K562 (cell line): ENCODE measurements at regions not wholly inside any gene's neighbourhood (a gene's known extent, or its start where the extent isn't known, plus 50 kb on each side); places are given as distances from the start of the nearest gene placed in this dataset.

Experiments used
- BHLHE40 ChIP-seq: IDR thresholded peaks from 2 replicates; pipeline ENCODE4 v1.6.1; 2011; ENCODE audit warnings: low read length, improper control_type of control experiment
- CREBBP ChIP-seq: IDR thresholded peaks from one replicate; pipeline ENCODE4 v1.6.1; 2012; ENCODE audit warnings: low read depth, mild to moderate bottlenecking, control low read depth, inconsistent platforms, low read length
- FOXK2 ChIP-seq, 2 experiments: fragments of 450-650 bp; IDR thresholded peaks in 1 of 2; conservative IDR thresholded peaks in 1 of 2; 2 replicates each; pipeline ENCODE4 v1.6.1; 2016; ENCODE audit warnings: low read depth in 2 of 2, mild to moderate bottlenecking in 1 of 2
- MCM3 ChIP-seq: fragments of 450-650 bp; IDR thresholded peaks from 2 replicates; pipeline ENCODE4 v1.6.1; 2016
- NCOA1 ChIP-seq: fragments of 450-650 bp; IDR thresholded peaks from 2 replicates; pipeline ENCODE4 v1.6.1; 2016; ENCODE audit warnings: low read depth
- NFE2 ChIP-seq: IDR thresholded peaks from 2 replicates; pipeline ENCODE4 v1.6.1; 2014; ENCODE audit warnings: antibody characterized with exemption, low read depth
- NR0B1 ChIP-seq: fragments of 450-650 bp; IDR thresholded peaks from one replicate; pipeline ENCODE4 v1.6.1; 2018; ENCODE audit warnings: mild to moderate bottlenecking, moderate library complexity; ENCODE audit not compliant: partially characterized antibody
- PML ChIP-seq: IDR thresholded peaks from 2 replicates; pipeline ENCODE4 v1.6.1; 2012; ENCODE audit warnings: low read length, inconsistent platforms
- POLR3A ChIP-seq: IDR thresholded peaks from 2 replicates; pipeline ENCODE4 v1.6.1; 2011; ENCODE audit warnings: borderline replicate concordance, mild to moderate bottlenecking, moderate library complexity; ENCODE audit not compliant: insufficient read length, insufficient read depth; ENCODE audit errors: extremely low read depth
- RBM17 ChIP-seq: fragments of 200-400 bp; formaldehyde crosslinking; IDR thresholded peaks from 2 replicates; pipeline ENCODE4 v1.6.1; 2017; ENCODE audit warnings: low read depth, mild to moderate bottlenecking, low read length, borderline replicate concordance
- SMAD4 ChIP-seq: fragments of 250-450 bp; sonication (Bioruptor Pico); conservative IDR thresholded peaks from 2 replicates; pipeline ENCODE4 v1.8.0; 2021; ENCODE audit warnings: inconsistent platforms, mild to moderate bottlenecking, moderate library complexity
- SNIP1 ChIP-seq: fragments of 450-650 bp; IDR thresholded peaks from 2 replicates; pipeline ENCODE4 v1.7.1; 2017; ENCODE audit warnings: low read depth, mild to moderate bottlenecking
- TAF7 ChIP-seq: fragments of 450-650 bp; IDR thresholded peaks from 2 replicates; pipeline ENCODE4 v1.6.1; 2016; ENCODE audit warnings: missing genetic modification characterization, missing compliant biosample characterization
- TCF7L2 ChIP-seq: fragments of 150-350 bp; IDR thresholded peaks from 2 replicates; pipeline ENCODE4 v1.6.1; 2016; ENCODE audit warnings: low read depth, mild to moderate bottlenecking, low read length, moderate library complexity
- TCFL5 ChIP-seq: fragments of 250-450 bp; sonication (Bioruptor Pico); conservative IDR thresholded peaks from 2 replicates; pipeline ENCODE4 v1.6.1; 2021; ENCODE audit warnings: mild to moderate bottlenecking, moderate library complexity, matching md5 sums
- THAP12 ChIP-seq: fragments of 250-450 bp; sonication (Bioruptor Pico); IDR thresholded peaks from 2 replicates; pipeline ENCODE4 v1.9.0; 2021; ENCODE audit warnings: mild to moderate bottlenecking, inconsistent platforms
- ZC3H11A ChIP-seq: IDR thresholded peaks from 2 replicates; pipeline ENCODE4 v1.6.1; 2012; ENCODE audit warnings: low read depth, low read length, improper control_type of control experiment
- ZNF778 ChIP-seq: fragments of 450-650 bp; formaldehyde crosslinking; IDR thresholded peaks from 2 replicates; pipeline ENCODE4 v1.4.0; 2020; ENCODE audit warnings: mild to moderate bottlenecking, moderate library complexity
- TF ChIP-seq, protein P1 (sequence below): fragments of 450-650 bp; IDR thresholded peaks from 2 replicates; pipeline ENCODE4 v1.6.1; 2018; ENCODE audit not compliant: partially characterized antibody
- TF ChIP-seq, protein P2 (sequence below): fragments of 250-450 bp; sonication (Bioruptor Pico); IDR thresholded peaks from 2 replicates; pipeline ENCODE4 v1.5.0; 2021
- TF ChIP-seq, protein P3 (sequence below): fragments of 450-650 bp; IDR thresholded peaks from 2 replicates; pipeline ENCODE4 v1.7.0; 2016; ENCODE audit warnings: borderline replicate concordance

DNA sequence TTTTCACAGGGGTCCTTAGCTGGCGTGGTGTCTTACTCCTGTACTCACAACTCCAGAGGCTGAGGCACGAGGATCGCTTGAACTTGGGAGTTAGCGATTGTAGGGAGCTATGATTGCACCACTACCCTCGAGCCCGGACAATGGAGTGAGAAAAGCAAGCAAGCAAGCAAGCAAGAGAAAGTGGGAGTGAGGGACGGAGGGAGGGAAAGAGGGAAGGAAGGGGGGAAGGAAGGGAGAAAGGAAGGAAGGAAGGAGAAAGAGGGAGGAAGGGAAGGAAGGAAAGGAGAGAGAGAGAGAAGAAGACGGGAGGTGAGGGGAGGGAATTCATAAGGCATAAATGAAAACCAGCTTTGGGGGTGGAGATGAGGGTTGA lies 120.5 kb downstream of the TRIM27 start (continued):
- peak; percentile 56; the same call in 1 of the 2 replicates for TF ChIP-seq SNIP1
- no peak for TF ChIP-seq POLR3A
- TF ChIP-seq BHLHE40: no peak
- TF ChIP-seq, protein P1, sequence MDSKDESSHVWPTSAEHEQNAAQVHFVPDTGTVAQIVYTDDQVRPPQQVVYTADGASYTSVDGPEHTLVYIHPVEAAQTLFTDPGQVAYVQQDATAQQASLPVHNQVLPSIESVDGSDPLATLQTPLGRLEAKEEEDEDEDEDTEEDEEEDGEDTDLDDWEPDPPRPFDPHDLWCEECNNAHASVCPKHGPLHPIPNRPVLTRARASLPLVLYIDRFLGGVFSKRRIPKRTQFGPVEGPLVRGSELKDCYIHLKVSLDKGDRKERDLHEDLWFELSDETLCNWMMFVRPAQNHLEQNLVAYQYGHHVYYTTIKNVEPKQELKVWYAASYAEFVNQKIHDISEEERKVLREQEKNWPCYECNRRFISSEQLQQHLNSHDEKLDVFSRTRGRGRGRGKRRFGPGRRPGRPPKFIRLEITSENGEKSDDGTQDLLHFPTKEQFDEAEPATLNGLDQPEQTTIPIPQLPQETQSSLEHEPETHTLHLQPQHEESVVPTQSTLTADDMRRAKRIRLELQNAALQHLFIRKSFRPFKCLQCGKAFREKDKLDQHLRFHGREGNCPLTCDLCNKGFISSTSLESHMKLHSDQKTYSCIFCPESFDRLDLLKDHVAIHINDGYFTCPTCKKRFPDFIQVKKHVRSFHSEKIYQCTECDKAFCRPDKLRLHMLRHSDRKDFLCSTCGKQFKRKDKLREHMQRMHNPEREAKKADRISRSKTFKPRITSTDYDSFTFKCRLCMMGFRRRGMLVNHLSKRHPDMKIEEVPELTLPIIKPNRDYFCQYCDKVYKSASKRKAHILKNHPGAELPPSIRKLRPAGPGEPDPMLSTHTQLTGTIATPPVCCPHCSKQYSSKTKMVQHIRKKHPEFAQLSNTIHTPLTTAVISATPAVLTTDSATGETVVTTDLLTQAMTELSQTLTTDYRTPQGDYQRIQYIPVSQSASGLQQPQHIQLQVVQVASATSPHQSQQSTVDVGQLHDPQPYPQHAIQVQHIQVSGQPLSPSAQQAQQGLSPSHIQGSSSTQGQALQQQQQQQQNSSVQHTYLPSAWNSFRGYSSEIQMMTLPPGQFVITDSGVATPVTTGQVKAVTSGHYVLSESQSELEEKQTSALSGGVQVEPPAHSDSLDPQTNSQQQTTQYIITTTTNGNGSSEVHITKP: peak; percentile 60
- TF ChIP-seq, protein P2, sequence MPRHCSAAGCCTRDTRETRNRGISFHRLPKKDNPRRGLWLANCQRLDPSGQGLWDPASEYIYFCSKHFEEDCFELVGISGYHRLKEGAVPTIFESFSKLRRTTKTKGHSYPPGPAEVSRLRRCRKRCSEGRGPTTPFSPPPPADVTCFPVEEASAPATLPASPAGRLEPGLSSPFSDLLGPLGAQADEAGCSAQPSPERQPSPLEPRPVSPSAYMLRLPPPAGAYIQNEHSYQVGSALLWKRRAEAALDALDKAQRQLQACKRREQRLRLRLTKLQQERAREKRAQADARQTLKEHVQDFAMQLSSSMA (CRISPR knock-in tag): no peak
- TF ChIP-seq THAP12 (CRISPR knock-in tag): no peak
- no peak for TF ChIP-seq CREBBP
- TF ChIP-seq NCOA1: peak; percentile 62; the same call in 1 of the 2 replicates
- TF ChIP-seq NFE2: no peak
- TF ChIP-seq TCFL5 (CRISPR knock-in tag): no peak
- TF ChIP-seq NR0B1: no peak
- TF ChIP-seq TCF7L2: no peak
- TF ChIP-seq ZC3H11A: no peak
- TF ChIP-seq FOXK2 (conservative IDR thresholded peaks at IDR 0.05 in 1 of 2, IDR thresholded peaks at IDR 0.05 in 1 of 2; ENCODE audit: low read depth in 2 of 2): peak; percentile 67 to 70; a peak in 3 of 4 replicates
- peak; percentile 32; the same call in 1 of the 2 replicates for TF ChIP-seq MCM3
- TF ChIP-seq ZNF778: no peak
- no peak for TF ChIP-seq RBM17
- no peak for TF ChIP-seq SMAD4
- TF ChIP-seq TAF7 (tag): no peak
- TF ChIP-seq, protein P3, sequence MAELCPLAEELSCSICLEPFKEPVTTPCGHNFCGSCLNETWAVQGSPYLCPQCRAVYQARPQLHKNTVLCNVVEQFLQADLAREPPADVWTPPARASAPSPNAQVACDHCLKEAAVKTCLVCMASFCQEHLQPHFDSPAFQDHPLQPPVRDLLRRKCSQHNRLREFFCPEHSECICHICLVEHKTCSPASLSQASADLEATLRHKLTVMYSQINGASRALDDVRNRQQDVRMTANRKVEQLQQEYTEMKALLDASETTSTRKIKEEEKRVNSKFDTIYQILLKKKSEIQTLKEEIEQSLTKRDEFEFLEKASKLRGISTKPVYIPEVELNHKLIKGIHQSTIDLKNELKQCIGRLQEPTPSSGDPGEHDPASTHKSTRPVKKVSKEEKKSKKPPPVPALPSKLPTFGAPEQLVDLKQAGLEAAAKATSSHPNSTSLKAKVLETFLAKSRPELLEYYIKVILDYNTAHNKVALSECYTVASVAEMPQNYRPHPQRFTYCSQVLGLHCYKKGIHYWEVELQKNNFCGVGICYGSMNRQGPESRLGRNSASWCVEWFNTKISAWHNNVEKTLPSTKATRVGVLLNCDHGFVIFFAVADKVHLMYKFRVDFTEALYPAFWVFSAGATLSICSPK: peak; percentile 93
- TF ChIP-seq PML: no peak
